Heart left ventricle (tissue), 13 donors: ENCODE measurements at regions not wholly inside any gene's neighbourhood (a gene's known extent, or its start where the extent isn't known, plus 50 kb on each side); places are given as distances from the start of the nearest gene placed in this dataset.

Experiments
- CTCF ChIP-seq, 12 donors: fragments of 200-600 bp; sonication (generic) in 4 of 12; IDR thresholded peaks; one replicate each; pipeline versions ENCODE4 v1.5.0 to v1.8.0; 2018 to 2022; ENCODE audit warnings: antibody characterized with exemption in 12 of 12, mild to moderate bottlenecking in 5 of 12
- POLR2A ChIP-seq, 2 donors: fragments of 450-650 bp; IDR thresholded peaks; one replicate each; pipeline ENCODE4 v1.6.1; 2017; ENCODE audit warnings: antibody characterized with exemption in 2 of 2, mild to moderate bottlenecking in 2 of 2, moderate library complexity in 2 of 2
- donor health status: ischemic (EF 13 %, LVEDD 7.1; RV severe dilation, severe dysfunction).
- donor health status: DM: no; HTN: yes; CAD: no.
- donor health status: DM: no; HTN: no; CAD: no.
- donor health status: ischemic (EF 25% LVEDD 6.9; RV normal size, moderate dysfunction).
- donor health status: ischemic (EF 25% LVEDD 5.7; RV mildly dilated, moderate dysfunction).
- donor health status: ischemic (EF 35%, LVEDD 5.7; RV mildly dilated, moderate dysfunction).
- donor health status: nonischemic (EF 11% LVEDD 7.7; RV severe dilation, severe dysfunction).
- donor health status: DM: yes; HTN: yes; CAD: no.
- donor health status: PGD.
- donor health status: ischemic (EF 29% LVEDD 5.4; RV normal size, mild dysfunction).
- donor health status: nonischemic (EF 23%, LVEDD 6.1; RV moderate dilation, normal function).

DNA sequence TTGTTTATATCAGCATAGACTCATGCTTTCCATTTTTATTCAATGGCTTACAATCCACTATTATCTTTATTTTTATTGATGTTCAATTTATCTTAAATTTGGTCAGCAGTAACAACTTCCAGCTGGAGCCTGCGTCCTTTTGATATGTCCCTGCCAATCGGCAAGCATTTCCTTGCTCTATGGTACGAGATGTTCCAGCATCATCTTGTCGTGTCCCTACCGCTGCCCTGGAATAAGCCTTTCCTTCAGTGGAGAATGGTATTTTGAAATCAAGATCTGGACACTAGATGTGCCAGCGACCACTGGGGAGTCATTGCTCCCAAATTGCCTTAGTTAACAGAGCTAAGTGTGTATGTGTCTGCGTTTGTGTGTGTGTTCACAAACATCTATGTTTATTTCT is 151.6 kb upstream of the RGMB start:
- TF ChIP-seq CTCF (IDR thresholded peaks at IDR 0.05) (no peak), POLR2A (IDR thresholded peaks at IDR 0.05) (no peak)
